ENCODE measurements at regions not wholly inside any gene's neighbourhood (a gene's known extent, or its start where the extent isn't known, plus 50 kb on each side); places are given as distances from the start of the nearest gene placed in this dataset.
"Not testable (repeated sequence)": the region's sequence is repeated elsewhere in the genome, so short reads cannot be mapped to it uniquely, and the experiment has no call there.

- no peaks in the 10 kb centered on the region for H3K36me3 Mint-ChIP-seq (ENCODE audit: low read depth)
- no peak for DNase-seq (ENCODE audit: low spot score)
- H3K4me1 Mint-ChIP-seq (ENCODE audit: low read depth): no peaks in the 10 kb centered on the region
- H3K27me3 Mint-ChIP-seq (ENCODE audit: insufficient read depth): no peaks in the 10 kb centered on the region
- intact Hi-C loops (cut with micrococcal nuclease): no loop called here
- no peak overlapping the region for H3K27ac Mint-ChIP-seq
- peaks cover 13% of the 10 kb centered on the region for H3K9me3 Mint-ChIP-seq
- H3K4me3 Mint-ChIP-seq: no peak overlapping the region
Observed at GRCh38 chr12:102676812-102677211, 196.4 kb upstream of the IGF1 start.

- intact Hi-C loops (cut with micrococcal nuclease): no loop called here
- Mint-ChIP-seq H3K36me3 (ENCODE audit: low read depth) (no peaks in the 10 kb centered on the region), H3K4me1 (ENCODE audit: low read depth) (no peaks in the 10 kb centered on the region)
Observed at GRCh38 chr12:102675672-102676071, 195.3 kb upstream of the IGF1 start.

GRCh38 chr12:102673606-102674005 lies 193.2 kb upstream of the IGF1 start:
- Mint-ChIP-seq H3K4me1 (ENCODE audit: low read depth) (no peaks in the 10 kb centered on the region), H3K4me3 (no peak overlapping the region), H3K27me3 (ENCODE audit: insufficient read depth) (no peaks in the 10 kb centered on the region), H3K27ac (no peak overlapping the region), H3K36me3 (ENCODE audit: low read depth) (no peaks in the 10 kb centered on the region), H3K9me3 (peaks cover 13% of the 10 kb centered on the region)
- intact Hi-C loops (cut with micrococcal nuclease): no loop called here
- no peak for DNase-seq (ENCODE audit: low spot score)

More at GRCh38 chr12:102675672-102676071, 195.3 kb upstream of the IGF1 start:
- H3K27me3 Mint-ChIP-seq (ENCODE audit: insufficient read depth): no peaks in the 10 kb centered on the region
- no peak overlapping the region for H3K4me3 Mint-ChIP-seq
- peaks cover 13% of the 10 kb centered on the region for H3K9me3 Mint-ChIP-seq
- DNase-seq (ENCODE audit: low spot score): no peak
- no peak overlapping the region for H3K27ac Mint-ChIP-seq

- H3K9me3 Mint-ChIP-seq: peaks cover 13% of the 10 kb centered on the region
- DNase-seq (ENCODE audit: low spot score); H3K36me3 Mint-ChIP-seq (ENCODE audit: low read depth); intact Hi-C loops (cut with micrococcal nuclease); H3K27ac Mint-ChIP-seq; H3K27me3 Mint-ChIP-seq (ENCODE audit: insufficient read depth); H3K4me1 Mint-ChIP-seq (ENCODE audit: low read depth); H3K4me3 Mint-ChIP-seq: not testable (repeated sequence)
Observed at GRCh38 chr12:102672212-102672611, 191.8 kb upstream of the IGF1 start.

- no peaks in the 10 kb centered on the region for H3K4me1 Mint-ChIP-seq (ENCODE audit: low read depth)
- no peak for DNase-seq (ENCODE audit: low spot score)
- intact Hi-C loops (cut with micrococcal nuclease): no loop called here
Observed at GRCh38 chr12:102669056-102669455, 188.7 kb upstream of the IGF1 start.

GRCh38 chr12:102666176-102666575 lies 185.8 kb upstream of the IGF1 start:
- not testable (repeated sequence) for H3K4me3 Mint-ChIP-seq, H3K27ac Mint-ChIP-seq

More at GRCh38 chr12:102669056-102669455, 188.7 kb upstream of the IGF1 start:
- Mint-ChIP-seq H3K27me3 (ENCODE audit: insufficient read depth) (peaks cover 5% of the 10 kb centered on the region), H3K27ac (no peak overlapping the region), H3K4me3 (no peak overlapping the region), H3K9me3 (peaks cover 5% of the 10 kb centered on the region), H3K36me3 (ENCODE audit: low read depth) (no peaks in the 10 kb centered on the region)

GRCh38 chr12:102659200-102659911 lies 179.0 kb upstream of the IGF1 start:
- Mint-ChIP-seq H3K36me3 (ENCODE audit: low read depth) (no peaks in the 10 kb centered on the region), H3K4me1 (ENCODE audit: low read depth) (no peaks in the 10 kb centered on the region), H3K9me3 (peaks cover 8% of the 10 kb centered on the region), H3K4me3 (no peak overlapping the region), H3K27me3 (ENCODE audit: insufficient read depth) (no peaks in the 10 kb centered on the region), H3K27ac (no peak overlapping the region)
- intact Hi-C loops (cut with micrococcal nuclease): no loop called here
- no peak for DNase-seq (ENCODE audit: low spot score)

More at GRCh38 chr12:102666176-102666575, 185.8 kb upstream of the IGF1 start:
- intact Hi-C loops (cut with micrococcal nuclease); H3K9me3 Mint-ChIP-seq; H3K36me3 Mint-ChIP-seq (ENCODE audit: low read depth); H3K4me1 Mint-ChIP-seq (ENCODE audit: low read depth); DNase-seq (ENCODE audit: low spot score); H3K27me3 Mint-ChIP-seq (ENCODE audit: insufficient read depth): not testable (repeated sequence)

- Mint-ChIP-seq H3K4me3 (no peak overlapping the region), H3K27ac (no peak overlapping the region), H3K4me1 (ENCODE audit: low read depth) (no peaks in the 10 kb centered on the region), H3K9me3 (peaks cover 3% of the 10 kb centered on the region), H3K27me3 (ENCODE audit: insufficient read depth) (no peaks in the 10 kb centered on the region), H3K36me3 (ENCODE audit: low read depth) (no peaks in the 10 kb centered on the region)
- intact Hi-C loops (cut with micrococcal nuclease): no loop called here
- no peak for DNase-seq (ENCODE audit: low spot score)
Observed at GRCh38 chr12:102653406-102653805, 173.0 kb upstream of the IGF1 start.

GRCh38 chr12:102652645-102653313 lies 172.4 kb upstream of the IGF1 start:
- DNase-seq (ENCODE audit: low spot score): no peak
- Mint-ChIP-seq H3K27me3 (ENCODE audit: insufficient read depth) (no peaks in the 10 kb centered on the region), H3K4me1 (ENCODE audit: low read depth) (no peaks in the 10 kb centered on the region), H3K4me3 (no peak overlapping the region), H3K36me3 (ENCODE audit: low read depth) (no peaks in the 10 kb centered on the region), H3K27ac (no peak overlapping the region), H3K9me3 (no peaks in the 10 kb centered on the region)
- intact Hi-C loops (cut with micrococcal nuclease): no loop called here

GRCh38 chr12:102645968-102646367 lies 165.6 kb upstream of the IGF1 start:
- Mint-ChIP-seq H3K27me3 (ENCODE audit: insufficient read depth) (no peaks in the 10 kb centered on the region), H3K9me3 (no peaks in the 10 kb centered on the region), H3K4me1 (ENCODE audit: low read depth) (no peaks in the 10 kb centered on the region), H3K36me3 (ENCODE audit: low read depth) (no peaks in the 10 kb centered on the region), H3K4me3 (no peak overlapping the region), H3K27ac (no peak overlapping the region)
- no peak for DNase-seq (ENCODE audit: low spot score)
- intact Hi-C loops (cut with micrococcal nuclease): no loop called here

GRCh38 chr12:102643879-102644575 lies 163.7 kb upstream of the IGF1 start:
- no peaks in the 10 kb centered on the region for H3K36me3 Mint-ChIP-seq (ENCODE audit: low read depth)
- DNase-seq (ENCODE audit: low spot score): no peak
- no peaks in the 10 kb centered on the region for H3K4me1 Mint-ChIP-seq (ENCODE audit: low read depth)
- intact Hi-C loops (cut with micrococcal nuclease): loop anchor here (5.0 kb wide), 1 partner anchor 62 kb away; no protein-coding TSS in a partner anchor
- no peak overlapping the region for H3K27ac Mint-ChIP-seq
- H3K9me3 Mint-ChIP-seq: peaks cover 7% of the 10 kb centered on the region
- no peaks in the 10 kb centered on the region for H3K27me3 Mint-ChIP-seq (ENCODE audit: insufficient read depth)
- no peak overlapping the region for H3K4me3 Mint-ChIP-seq

- DNase-seq (ENCODE audit: low spot score): no peak
- Mint-ChIP-seq H3K36me3 (ENCODE audit: low read depth) (no peaks in the 10 kb centered on the region), H3K4me3 (no peak overlapping the region), H3K27me3 (ENCODE audit: insufficient read depth) (no peaks in the 10 kb centered on the region), H3K4me1 (ENCODE audit: low read depth) (no peaks in the 10 kb centered on the region), H3K9me3 (peaks cover 7% of the 10 kb centered on the region), H3K27ac (no peak overlapping the region)
- intact Hi-C loops (cut with micrococcal nuclease): loop anchor here (5.0 kb wide), 1 partner anchor 60 kb away; no protein-coding TSS in a partner anchor
Observed at GRCh38 chr12:102642199-102642598, 161.8 kb upstream of the IGF1 start.

GRCh38 chr12:102640658-102641057 lies 160.3 kb upstream of the IGF1 start:
- H3K27ac Mint-ChIP-seq; H3K4me1 Mint-ChIP-seq (ENCODE audit: low read depth); DNase-seq (ENCODE audit: low spot score); H3K27me3 Mint-ChIP-seq (ENCODE audit: insufficient read depth); H3K36me3 Mint-ChIP-seq (ENCODE audit: low read depth); H3K9me3 Mint-ChIP-seq; H3K4me3 Mint-ChIP-seq: not testable (repeated sequence)
- intact Hi-C loops (cut with micrococcal nuclease): loop anchor here (5.0 kb wide), 1 partner anchor 58 kb away; no protein-coding TSS in a partner anchor

Measured in activated T-helper 1 cell treated with anti-CD3 and anti-CD28 coated beads, Interleukin-12 subunit alpha, Interleukin-12 subunit beta, Interleukin-2, Interleukin-4 antibody, amounts not matched to agents 30 ng/mL and 10 ng/mL and 1 ng/mL, durations not matched to agents 14 hours and 24 hours and 36 hours (primary cell).